HT-29 (cell line): ENCODE measurements at regions not wholly inside any gene's neighbourhood (a gene's known extent, or its start where the extent isn't known, plus 50 kb on each side); places are given as distances from the start of the nearest gene placed in this dataset.
A peak's percentile ranks its signal among the peaks of the same experiment; 100 is the strongest.

ENCODE experiments used
- DNase-seq: peaks from one replicate; pipeline ENCODE4 v3.0.0-alpha.2; 2015; ENCODE audit warnings: low spot score

- no peak for DNase-seq
Observed at GRCh38 chr6:170136541-170137175, 154.2 kb downstream of the DLL1 start.

- DNase-seq, result no peak
Observed at GRCh38 chr6:170135821-170136471, 154.9 kb downstream of the DLL1 start.

GRCh38 chr6:170135461-170135820, 155.4 kb downstream of the DLL1 start:
- DNase-seq, result no peak

GRCh38 chr6:170134471-170135440, 156.1 kb downstream of the DLL1 start:
- DNase-seq, result no peak

- no peak for DNase-seq
Observed at GRCh38 chr6:170134031-170134470, 156.8 kb downstream of the DLL1 start.

GRCh38 chr6:170132561-170132991, 158.3 kb downstream of the DLL1 start:
- DNase-seq, result no peak

- DNase-seq, result no peak
Observed at GRCh38 chr6:170132011-170132521, 158.8 kb downstream of the DLL1 start.

GRCh38 chr6:170131351-170131750, 159.5 kb downstream of the DLL1 start:
- DNase-seq, result no peak

- no peak for DNase-seq
Observed at GRCh38 chr6:170130771-170131241, 160.1 kb downstream of the DLL1 start.

GRCh38 chr6:170130201-170130621, 160.7 kb downstream of the DLL1 start:
- no peak for DNase-seq

- DNase-seq, result peak; percentile 26
Observed at GRCh38 chr6:170129691-170130171, 161.1 kb downstream of the DLL1 start.

GRCh38 chr6:170128811-170129681, 161.8 kb downstream of the DLL1 start:
- DNase-seq, result no peak

GRCh38 chr6:170128346-170128745, 162.5 kb downstream of the DLL1 start:
- DNase-seq, result no peak

- DNase-seq, result no peak
Observed at GRCh38 chr6:170127151-170127550, 163.7 kb downstream of the DLL1 start.

GRCh38 chr6:170125456-170126300, 165.2 kb downstream of the DLL1 start:
- DNase-seq, result no peak

- DNase-seq, result peak; percentile 6
Observed at GRCh38 chr6:170124836-170125235, 166.0 kb downstream of the DLL1 start.

GRCh38 chr6:170124150-170124549, 166.7 kb downstream of the DLL1 start:
- DNase-seq, result no peak

GRCh38 chr6:170122651-170123050, 168.2 kb downstream of the DLL1 start:
- no peak for DNase-seq

- DNase-seq, result no peak
Observed at GRCh38 chr6:170117111-170117972, 173.5 kb downstream of the DLL1 start.
